Activated CD4-positive, alpha-beta memory T cell treated with anti-CD3 and anti-CD28 coated beads for 36 hours (primary cell): ENCODE measurements at regions not wholly inside any gene's neighbourhood (a gene's known extent, or its start where the extent isn't known, plus 50 kb on each side); places are given as distances from the start of the nearest gene placed in this dataset.
"Not testable (repeated sequence)": the region's sequence is repeated elsewhere in the genome, so short reads cannot be mapped to it uniquely, and the experiment has no call there.

Experiments
- CTCF ChIA-PET: fragments of 350-600 bp; sonication (Branson Sonifier 250); formaldehyde crosslinking; loops from one replicate; lab custom pipeline; 2021; ENCODE audit warnings: antibody characterized with exemption, inconsistent platforms; lab: Charles Lee
- POLR2A ChIA-PET: fragments of 350-600 bp; sonication (Branson Sonifier 250); formaldehyde crosslinking; loops from one replicate; lab custom pipeline; 2021; ENCODE audit warnings: antibody characterized with exemption; lab: Charles Lee
- DNase-seq: peaks from one replicate; pipeline ENCODE4 v3.0.0-alpha.2; 2020
- H3K27ac Mint-ChIP-seq: one replicate; pipeline ENCODE4 v1.8.0; 2021; ENCODE audit warnings: mixed read lengths
- H3K27me3 Mint-ChIP-seq: one replicate; pipeline ENCODE4 v1.8.0; 2021; ENCODE audit warnings: mixed read lengths
- H3K36me3 Mint-ChIP-seq: one replicate; pipeline ENCODE4 v1.8.0; 2021; ENCODE audit warnings: mixed read lengths
- H3K4me1 Mint-ChIP-seq: one replicate; pipeline ENCODE4 v1.8.0; 2021; ENCODE audit warnings: low read depth, mixed read lengths
- H3K4me3 Mint-ChIP-seq: one replicate; pipeline ENCODE4 v1.8.0; 2021; ENCODE audit warnings: mild to moderate bottlenecking, mixed read lengths
- H3K9me3 Mint-ChIP-seq: one replicate; pipeline ENCODE4 v1.8.0; 2021; ENCODE audit warnings: mixed read lengths
- intact Hi-C: fragments of 100-400 bp; cut with micrococcal nuclease; formaldehyde crosslinking; loops from one replicate; pipeline ENCODE4 v1.15.1; 2023

GRCh38 chr5:8540317-8540716, 671.4 kb downstream of the MTRR start:
- H3K4me3 Mint-ChIP-seq, result no peak overlapping the region
- ChIA-PET CTCF (no interaction called here), POLR2A (no interaction called here)
- no peaks in the 10 kb centered on the region for H3K36me3 Mint-ChIP-seq
- no peaks in the 10 kb centered on the region for H3K4me1 Mint-ChIP-seq
- intact Hi-C loops, result no loop called here
- no peak for DNase-seq
- H3K27me3 Mint-ChIP-seq, result no peaks in the 10 kb centered on the region
- H3K27ac Mint-ChIP-seq, result no peak overlapping the region
- H3K9me3 Mint-ChIP-seq, result peaks cover 6% of the 10 kb centered on the region

DNA sequence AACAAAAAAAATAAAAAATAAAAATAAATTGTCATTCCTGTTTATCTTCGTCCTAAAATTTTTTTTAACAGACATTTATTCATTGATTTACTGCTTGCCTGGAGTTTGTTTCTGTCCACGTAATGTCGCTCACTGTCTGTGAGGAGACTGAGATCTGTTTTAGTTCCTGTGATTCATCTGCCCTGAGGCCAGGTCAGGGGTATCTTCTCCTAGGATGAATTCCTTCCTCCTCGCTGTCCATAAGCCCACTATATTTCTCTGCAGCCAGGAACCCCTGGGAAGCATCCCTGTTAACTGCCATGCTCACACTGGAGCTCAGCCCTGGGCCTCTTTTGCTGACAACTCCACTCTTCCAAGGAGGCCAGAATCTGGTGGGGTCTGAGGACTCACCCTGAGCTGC, 682.0 kb downstream of the MTRR start:
- no peaks in the 10 kb centered on the region for H3K27me3 Mint-ChIP-seq
- H3K36me3 Mint-ChIP-seq, result no peaks in the 10 kb centered on the region
- peaks cover 25% of the 10 kb centered on the region for H3K9me3 Mint-ChIP-seq
- no peak overlapping the region for H3K4me3 Mint-ChIP-seq
- H3K4me1 Mint-ChIP-seq, result no peaks in the 10 kb centered on the region
- CTCF ChIA-PET, result no interaction called here
- DNase-seq, result no peak
- H3K27ac Mint-ChIP-seq, result no peak overlapping the region
- intact Hi-C loops, result no loop called here
- POLR2A ChIA-PET, result no interaction called here

GRCh38 chr5:8553364-8553763, 684.4 kb downstream of the MTRR start:
- Mint-ChIP-seq H3K9me3 (peaks cover 23% of the 10 kb centered on the region), H3K27me3 (no peaks in the 10 kb centered on the region), H3K4me3 (no peak overlapping the region), H3K4me1 (no peaks in the 10 kb centered on the region), H3K27ac (no peak overlapping the region), H3K36me3 (no peaks in the 10 kb centered on the region)
- ChIA-PET POLR2A (no interaction called here), CTCF (no interaction called here)
- intact Hi-C loops, result no loop called here
- DNase-seq, result no peak

- H3K4me3 Mint-ChIP-seq, result no peak overlapping the region
- H3K27me3 Mint-ChIP-seq, result no peaks in the 10 kb centered on the region
- ChIA-PET POLR2A (no interaction called here), CTCF (no interaction called here)
- H3K36me3 Mint-ChIP-seq, result no peaks in the 10 kb centered on the region
- no peak overlapping the region for H3K27ac Mint-ChIP-seq
- no peak for DNase-seq
- no peaks in the 10 kb centered on the region for H3K4me1 Mint-ChIP-seq
- intact Hi-C loops, result no loop called here
- H3K9me3 Mint-ChIP-seq, result peaks cover 23% of the 10 kb centered on the region
These were observed 688.8 kb downstream of the MTRR start for GRCh38 chr5:8557728-8558127.

GRCh38 chr5:8560776-8561175, 691.8 kb downstream of the MTRR start:
- Mint-ChIP-seq H3K27me3 (no peaks in the 10 kb centered on the region), H3K4me3 (no peak overlapping the region), H3K9me3 (peaks cover 6% of the 10 kb centered on the region), H3K36me3 (no peaks in the 10 kb centered on the region), H3K4me1 (no peaks in the 10 kb centered on the region), H3K27ac (no peak overlapping the region)
- ChIA-PET CTCF (no interaction called here), POLR2A (no interaction called here)
- DNase-seq, result no peak
- intact Hi-C loops, result no loop called here

- H3K27me3 Mint-ChIP-seq, result no peaks in the 10 kb centered on the region
- H3K36me3 Mint-ChIP-seq, result no peaks in the 10 kb centered on the region
- intact Hi-C loops, result no loop called here
- ChIA-PET CTCF (no interaction called here), POLR2A (no interaction called here)
- H3K4me1 Mint-ChIP-seq, result no peaks in the 10 kb centered on the region
- H3K9me3 Mint-ChIP-seq, result peaks cover under 1% of the 10 kb centered on the region
- H3K4me3 Mint-ChIP-seq, result no peak overlapping the region
- DNase-seq, result no peak
- no peak overlapping the region for H3K27ac Mint-ChIP-seq
These were observed 692.4 kb downstream of the MTRR start for GRCh38 chr5:8561224-8561840.

- intact Hi-C loops, result no loop called here
- Mint-ChIP-seq H3K27ac (no peak overlapping the region), H3K27me3 (no peaks in the 10 kb centered on the region), H3K36me3 (no peaks in the 10 kb centered on the region), H3K9me3 (no peaks in the 10 kb centered on the region), H3K4me1 (no peaks in the 10 kb centered on the region), H3K4me3 (no peak overlapping the region)
- POLR2A ChIA-PET, result no interaction called here
- no peak for DNase-seq
- CTCF ChIA-PET, result no interaction called here
These were observed 692.9 kb downstream of the MTRR start for GRCh38 chr5:8561854-8562253.

DNA sequence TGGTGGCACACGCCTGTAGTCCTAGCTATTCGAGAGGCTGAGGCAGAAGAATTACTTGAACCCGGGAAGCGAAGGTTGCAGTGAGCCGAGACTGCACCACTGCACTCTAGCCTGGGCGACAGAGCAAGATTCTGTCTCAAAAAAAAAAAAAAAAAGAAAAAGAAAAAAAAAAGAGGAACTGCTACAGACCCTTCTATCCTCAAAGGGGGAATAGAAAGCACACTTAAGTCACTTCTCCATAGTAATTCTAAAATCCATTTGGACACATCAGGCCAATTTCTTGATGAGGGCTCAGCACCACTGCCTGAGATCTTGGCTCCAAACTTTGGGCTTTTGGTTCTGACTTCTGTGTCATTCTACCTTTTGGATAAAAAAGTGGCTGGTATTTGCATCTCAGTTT, 694.6 kb downstream of the MTRR start:
- H3K4me3 Mint-ChIP-seq, H3K27me3 Mint-ChIP-seq, DNase-seq, CTCF ChIA-PET, H3K27ac Mint-ChIP-seq, intact Hi-C loops, H3K36me3 Mint-ChIP-seq, H3K9me3 Mint-ChIP-seq, H3K4me1 Mint-ChIP-seq, POLR2A ChIA-PET: not testable (repeated sequence)

DNA sequence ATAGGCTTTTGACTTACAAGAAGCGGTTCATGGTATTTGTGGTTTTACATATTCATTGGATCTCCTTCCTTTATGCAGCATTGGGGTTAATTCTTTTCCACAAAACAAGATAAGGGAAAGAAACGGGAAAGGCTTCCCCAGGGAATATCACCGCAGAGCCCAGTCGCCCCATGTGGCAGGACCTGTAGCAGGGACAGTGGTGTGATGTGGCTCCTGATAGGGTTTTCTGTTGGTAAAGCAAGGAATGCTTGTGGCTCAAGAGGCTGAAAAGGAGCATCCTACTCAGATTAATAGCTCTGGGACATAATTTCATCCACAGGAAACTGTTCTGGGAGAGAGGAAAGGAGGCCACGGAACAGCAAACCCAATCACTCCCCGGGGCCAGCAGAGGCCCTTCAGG, 699.9 kb downstream of the MTRR start:
- intact Hi-C loops, result no loop called here
- Mint-ChIP-seq H3K4me3 (no peak overlapping the region), H3K4me1 (no peaks in the 10 kb centered on the region), H3K9me3 (peaks cover 2% of the 10 kb centered on the region), H3K36me3 (no peaks in the 10 kb centered on the region), H3K27me3 (no peaks in the 10 kb centered on the region), H3K27ac (no peak overlapping the region)
- POLR2A ChIA-PET, result no interaction called here
- CTCF ChIA-PET, result no interaction called here
- DNase-seq, result no peak

DNA sequence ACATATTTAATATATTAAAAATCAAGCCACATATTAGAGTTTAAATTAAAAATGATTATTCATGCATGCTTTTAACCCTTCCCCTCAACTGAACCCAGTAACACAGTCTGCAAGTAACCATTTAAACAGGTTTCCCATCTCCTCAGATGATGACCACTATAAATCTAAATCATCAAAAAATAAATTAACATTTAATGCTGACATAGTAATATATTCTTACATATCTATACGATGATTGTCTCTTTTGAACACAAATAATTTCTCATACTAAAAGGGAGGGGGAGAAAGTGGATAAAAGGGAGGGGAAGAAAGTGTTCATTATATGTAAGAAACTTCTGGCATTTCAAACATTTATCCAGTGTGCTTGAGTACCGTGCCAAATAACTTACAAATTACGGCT, 701.6 kb downstream of the MTRR start:
- no peaks in the 10 kb centered on the region for H3K36me3 Mint-ChIP-seq
- no peak overlapping the region for H3K4me3 Mint-ChIP-seq
- H3K27ac Mint-ChIP-seq, result no peak overlapping the region
- H3K9me3 Mint-ChIP-seq, result peaks cover 2% of the 10 kb centered on the region
- POLR2A ChIA-PET, result no interaction called here
- intact Hi-C loops, result no loop called here
- DNase-seq, result no peak
- H3K4me1 Mint-ChIP-seq, result no peaks in the 10 kb centered on the region
- CTCF ChIA-PET, result no interaction called here
- H3K27me3 Mint-ChIP-seq, result no peaks in the 10 kb centered on the region

GRCh38 chr5:8576178-8576577, 707.2 kb downstream of the MTRR start:
- H3K4me1 Mint-ChIP-seq, result no peaks in the 10 kb centered on the region
- H3K27ac Mint-ChIP-seq, result no peak overlapping the region
- POLR2A ChIA-PET, result no interaction called here
- no peaks in the 10 kb centered on the region for H3K36me3 Mint-ChIP-seq
- H3K27me3 Mint-ChIP-seq, result no peaks in the 10 kb centered on the region
- CTCF ChIA-PET, result no interaction called here
- no peak for DNase-seq
- intact Hi-C loops, result no loop called here
- H3K9me3 Mint-ChIP-seq, result peaks cover 6% of the 10 kb centered on the region
- H3K4me3 Mint-ChIP-seq, result no peak overlapping the region

DNA sequence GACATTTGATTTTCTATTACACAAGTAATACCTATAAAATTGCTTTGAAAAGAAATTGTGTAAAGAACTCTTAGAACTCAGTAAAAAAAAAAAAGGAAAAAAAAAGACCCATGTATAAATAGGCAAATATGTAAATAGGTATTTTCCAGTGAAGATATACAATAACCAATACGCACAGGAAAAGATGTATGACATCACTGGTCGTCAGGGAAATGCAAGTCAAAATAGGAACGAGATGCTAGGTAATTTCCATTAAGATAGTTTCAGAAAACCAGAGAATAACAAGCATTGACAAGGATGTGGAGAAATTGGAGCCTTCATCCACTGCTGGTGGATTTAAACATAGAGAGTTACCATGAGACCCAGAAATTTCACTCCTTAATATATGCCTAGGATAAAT, 708.8 kb downstream of the MTRR start:
- no peak overlapping the region for H3K4me3 Mint-ChIP-seq
- H3K9me3 Mint-ChIP-seq, result peaks cover 6% of the 10 kb centered on the region
- H3K36me3 Mint-ChIP-seq, result no peaks in the 10 kb centered on the region
- intact Hi-C loops, result no loop called here
- H3K27ac Mint-ChIP-seq, result no peak overlapping the region
- no peaks in the 10 kb centered on the region for H3K4me1 Mint-ChIP-seq
- ChIA-PET CTCF (no interaction called here), POLR2A (no interaction called here)
- DNase-seq, result no peak
- H3K27me3 Mint-ChIP-seq, result no peaks in the 10 kb centered on the region

- POLR2A ChIA-PET, result no interaction called here
- DNase-seq, result no peak
- Mint-ChIP-seq H3K36me3 (no peaks in the 10 kb centered on the region), H3K27me3 (no peaks in the 10 kb centered on the region), H3K9me3 (peaks cover 4% of the 10 kb centered on the region), H3K27ac (no peak overlapping the region), H3K4me1 (no peaks in the 10 kb centered on the region), H3K4me3 (no peak overlapping the region)
- CTCF ChIA-PET, result no interaction called here
- intact Hi-C loops, result no loop called here
These were observed 711.4 kb downstream of the MTRR start for GRCh38 chr5:8580298-8580697.
